PC-3 (cell line): ENCODE measurements at regions not wholly inside any gene's neighbourhood (a gene's known extent, or its start where the extent isn't known, plus 50 kb on each side); places are given as distances from the start of the nearest gene placed in this dataset.
"Not testable (repeated sequence)": the region's sequence is repeated elsewhere in the genome, so short reads cannot be mapped to it uniquely, and the experiment has no call there.

Experiments
- EZH2 ChIP-seq: fragments of 300-600 bp; sonication (generic); IDR thresholded peaks from one replicate; pipeline ENCODE4 v1.6.1; 2017; ENCODE audit warnings: antibody characterized with exemption, mild to moderate bottlenecking, low read length; ENCODE audit not compliant: unreplicated experiment
- EZH2phosphoT487 ChIP-seq: fragments of 300-600 bp; sonication (generic); IDR thresholded peaks from 2 replicates; pipeline ENCODE4 v1.6.1; 2018; ENCODE audit warnings: mild to moderate bottlenecking, antibody characterized with exemption, low read length, borderline replicate concordance
- TF ChIP-seq, protein P1 (sequence below): fragments of 300-600 bp; sonication (generic); conservative IDR thresholded peaks from 2 replicates; pipeline ENCODE4 v1.5.1; 2017; ENCODE audit warnings: antibody characterized with exemption, low read depth, mild to moderate bottlenecking, low read length

DNA sequence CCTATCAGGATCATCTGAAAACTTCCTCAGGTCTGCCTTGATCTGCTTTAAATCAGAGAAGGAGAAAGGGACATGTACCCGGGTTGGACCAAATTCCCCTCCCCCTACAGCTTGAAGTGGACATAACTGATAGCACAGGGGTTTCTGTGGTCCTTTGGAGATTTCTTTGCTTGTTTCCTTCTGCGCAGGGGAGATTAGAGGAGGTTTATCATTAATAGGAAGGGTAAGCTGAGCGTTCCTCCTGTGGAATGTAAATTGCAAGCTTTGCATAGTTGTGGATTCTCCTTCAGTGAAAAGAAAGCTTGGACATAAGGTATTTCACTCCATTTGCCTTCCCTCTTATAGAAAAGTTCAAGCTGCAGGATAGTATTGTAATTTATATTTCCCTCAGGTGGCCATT lies 936.0 kb downstream of the DIPK2A start:
- TF ChIP-seq, protein P1, sequence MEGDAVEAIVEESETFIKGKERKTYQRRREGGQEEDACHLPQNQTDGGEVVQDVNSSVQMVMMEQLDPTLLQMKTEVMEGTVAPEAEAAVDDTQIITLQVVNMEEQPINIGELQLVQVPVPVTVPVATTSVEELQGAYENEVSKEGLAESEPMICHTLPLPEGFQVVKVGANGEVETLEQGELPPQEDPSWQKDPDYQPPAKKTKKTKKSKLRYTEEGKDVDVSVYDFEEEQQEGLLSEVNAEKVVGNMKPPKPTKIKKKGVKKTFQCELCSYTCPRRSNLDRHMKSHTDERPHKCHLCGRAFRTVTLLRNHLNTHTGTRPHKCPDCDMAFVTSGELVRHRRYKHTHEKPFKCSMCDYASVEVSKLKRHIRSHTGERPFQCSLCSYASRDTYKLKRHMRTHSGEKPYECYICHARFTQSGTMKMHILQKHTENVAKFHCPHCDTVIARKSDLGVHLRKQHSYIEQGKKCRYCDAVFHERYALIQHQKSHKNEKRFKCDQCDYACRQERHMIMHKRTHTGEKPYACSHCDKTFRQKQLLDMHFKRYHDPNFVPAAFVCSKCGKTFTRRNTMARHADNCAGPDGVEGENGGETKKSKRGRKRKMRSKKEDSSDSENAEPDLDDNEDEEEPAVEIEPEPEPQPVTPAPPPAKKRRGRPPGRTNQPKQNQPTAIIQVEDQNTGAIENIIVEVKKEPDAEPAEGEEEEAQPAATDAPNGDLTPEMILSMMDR = not testable (repeated sequence)
- TF ChIP-seq EZH2phosphoT487, EZH2: not testable (repeated sequence)
